Ovary (tissue), 7 donors: ENCODE measurements at regions not wholly inside any gene's neighbourhood (a gene's known extent, or its start where the extent isn't known, plus 50 kb on each side); places are given as distances from the start of the nearest gene placed in this dataset.
A peak's percentile ranks its signal among the peaks of the same experiment; 100 is the strongest.

Experiments used
- DNase-seq, 5 donors: peaks; one replicate each; pipeline ENCODE4 v3.0.0-alpha.2; 2019 to 2020
- H3K27ac ChIP-seq, 2 donors: fragments of 200-600 bp; one replicate each; pipeline versions ENCODE4 v1.5.1 to v1.8.0; 2019 to 2022
- H3K27me3 ChIP-seq: fragments of 200-600 bp; one replicate; pipeline ENCODE4 v1.8.0; 2022
- H3K36me3 ChIP-seq: fragments of 200-600 bp; sonication (generic); one replicate; pipeline ENCODE4 v1.5.1; 2019
- H3K4me1 ChIP-seq: one replicate; pipeline ENCODE4 v1.8.1; 2013; ENCODE audit warnings: mild to moderate bottlenecking, moderate library complexity; ENCODE audit not compliant: insufficient read depth
- H3K4me3 ChIP-seq: fragments of 200-600 bp; sonication (generic); one replicate; pipeline ENCODE4 v1.5.1; 2017
- H3K9me3 ChIP-seq, 2 donors: fragments of 200-600 bp in 1 of 2; sonication (generic) in 1 of 2; one replicate each; pipeline versions ENCODE4 v1.5.1 to v1.8.1; 2013 to 2019; ENCODE audit warnings: mild to moderate bottlenecking in 1 of 2, moderate library complexity in 1 of 2
- EP300 ChIP-seq: sonication (generic); formaldehyde crosslinking; IDR thresholded peaks from one replicate; pipeline ENCODE4 v1.6.1; 2017; ENCODE audit warnings: antibody characterized with exemption
- POLR2A ChIP-seq: fragments of 450-650 bp; IDR thresholded peaks from one replicate; pipeline ENCODE4 v1.6.1; 2017; ENCODE audit warnings: antibody characterized with exemption, mild to moderate bottlenecking, moderate library complexity
- WGBS, 3 donors: extraction: QIAGEN DNeasy Blood & Tissue Kit in 1 of 3; methylation state at CpG; one replicate each; pipeline versions ENCODE4 v1.1.5 to v1.1.7; 2013 to 2017; 5-methylcytosine and 5-hydroxymethylcytosine counted together
- intact Hi-C, 4 donors: fragments of 100-400 bp; cut with DNase I; formaldehyde crosslinking; loops; one replicate each; pipeline versions ENCODE4 v1.11.0 to v1.15.1; 2022 to 2023
- TF ChIP-seq, protein P1 (sequence below), 3 donors: fragments of 450-650 bp in 2 of 3; fragments of 200-600 bp in 1 of 3; IDR thresholded peaks; one replicate each; pipeline versions ENCODE4 v1.5.1 to v1.8.0; 2016 to 2022; ENCODE audit warnings: antibody characterized with exemption in 3 of 3, mild to moderate bottlenecking in 1 of 3
- donor health status: DM: no; HTN: no; CAD: no; lungs with moderate emphysema.
- donor health status: DM: no; HTN: no; CAD: no.
- donor health status: Bipolar disorder and iron deficiency.
- donor health status: DM: no; HTN: no; CAD: no.
- donor health status: DM: yes; HTN: yes; CAD: no.

GRCh38 chr3:159897331-159898075 lies 91.1 kb upstream of the IL12A start:
- DNase-seq = peak in 2 of 5 donors; percentile 21 to 39
- no peaks in the 10 kb centered on the region for H3K9me3 ChIP-seq
- whole genome bisulfite sequencing, 3 donors = 8 to 12% (median 8%) methylated on average over 5 of the region's 5 CpGs
- H3K4me3 ChIP-seq = no peak overlapping the region
- H3K4me1 ChIP-seq = peaks cover 6% of the 10 kb centered on the region
- TF ChIP-seq, protein P1, sequence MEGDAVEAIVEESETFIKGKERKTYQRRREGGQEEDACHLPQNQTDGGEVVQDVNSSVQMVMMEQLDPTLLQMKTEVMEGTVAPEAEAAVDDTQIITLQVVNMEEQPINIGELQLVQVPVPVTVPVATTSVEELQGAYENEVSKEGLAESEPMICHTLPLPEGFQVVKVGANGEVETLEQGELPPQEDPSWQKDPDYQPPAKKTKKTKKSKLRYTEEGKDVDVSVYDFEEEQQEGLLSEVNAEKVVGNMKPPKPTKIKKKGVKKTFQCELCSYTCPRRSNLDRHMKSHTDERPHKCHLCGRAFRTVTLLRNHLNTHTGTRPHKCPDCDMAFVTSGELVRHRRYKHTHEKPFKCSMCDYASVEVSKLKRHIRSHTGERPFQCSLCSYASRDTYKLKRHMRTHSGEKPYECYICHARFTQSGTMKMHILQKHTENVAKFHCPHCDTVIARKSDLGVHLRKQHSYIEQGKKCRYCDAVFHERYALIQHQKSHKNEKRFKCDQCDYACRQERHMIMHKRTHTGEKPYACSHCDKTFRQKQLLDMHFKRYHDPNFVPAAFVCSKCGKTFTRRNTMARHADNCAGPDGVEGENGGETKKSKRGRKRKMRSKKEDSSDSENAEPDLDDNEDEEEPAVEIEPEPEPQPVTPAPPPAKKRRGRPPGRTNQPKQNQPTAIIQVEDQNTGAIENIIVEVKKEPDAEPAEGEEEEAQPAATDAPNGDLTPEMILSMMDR (IDR thresholded peaks at IDR 0.05) = no peak
- TF ChIP-seq POLR2A (no peak), EP300 (no peak)
- peak overlapping the region in 1 of 2 donors; percentile 61 for H3K27ac ChIP-seq
- no peaks in the 10 kb centered on the region for H3K27me3 ChIP-seq
- intact Hi-C loops = loop anchor here in 1 of 4 donors (10.0 kb wide), 1 partner anchor 97 kb away; no protein-coding TSS in a partner anchor
- no peaks in the 10 kb centered on the region for H3K36me3 ChIP-seq

DNA sequence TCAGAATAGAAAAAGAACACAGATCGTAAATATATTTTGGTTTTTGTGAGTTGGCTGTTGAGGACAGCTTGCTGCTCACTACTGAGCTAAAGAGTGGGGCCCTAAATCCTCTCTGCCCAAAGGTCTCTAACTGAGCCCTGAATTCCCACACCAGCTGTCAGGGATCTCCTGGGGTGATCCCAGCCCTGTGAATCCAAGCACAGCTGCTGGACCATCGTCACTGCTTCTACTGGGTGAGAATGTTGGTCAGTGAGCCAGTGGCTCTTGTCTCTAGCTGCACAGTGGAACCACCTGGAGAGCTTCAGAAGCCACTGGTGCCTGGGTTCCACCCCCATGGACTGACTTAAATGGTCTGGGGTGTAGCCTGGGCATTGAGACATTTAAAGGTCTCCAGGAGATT lies 90.5 kb upstream of the IL12A start:
- 22 to 48% (median 47%) methylated on average over 2 of the region's 2 CpGs for WGBS, 3 donors
- H3K4me1 ChIP-seq = peaks cover 6% of the 10 kb centered on the region
- no peaks in the 10 kb centered on the region for H3K36me3 ChIP-seq
- intact Hi-C loops = loop anchor here in 1 of 4 donors (10.0 kb wide), 1 partner anchor 97 kb away; no protein-coding TSS in a partner anchor
- H3K4me3 ChIP-seq = no peak overlapping the region
- no peak for DNase-seq
- no peaks in the 10 kb centered on the region for H3K27me3 ChIP-seq
- TF ChIP-seq EP300 (no peak), POLR2A (no peak)
- TF ChIP-seq, protein P1 (IDR thresholded peaks at IDR 0.05) = no peak
- no peaks in the 10 kb centered on the region for H3K9me3 ChIP-seq
- peak overlapping the region in 1 of 2 donors; percentile 61 for H3K27ac ChIP-seq

GRCh38 chr3:159899166-159899565 lies 89.5 kb upstream of the IL12A start:
- Histone ChIP-seq H3K27me3 (no peaks in the 10 kb centered on the region), H3K4me3 (no peak overlapping the region), H3K4me1 (peaks cover 6% of the 10 kb centered on the region), H3K36me3 (no peaks in the 10 kb centered on the region), H3K9me3 (no peaks in the 10 kb centered on the region), H3K27ac (no peak overlapping the region)
- intact Hi-C loops = loop anchor here in 1 of 4 donors (10.0 kb wide), 1 partner anchor 96 kb away; no protein-coding TSS in a partner anchor
- TF ChIP-seq EP300 = no peak
- no peak for TF ChIP-seq POLR2A
- TF ChIP-seq, protein P1 (IDR thresholded peaks at IDR 0.05) = no peak
- 98 to 100% (median 100%) methylated on average over 1 of the region's 1 CpG for WGBS, 3 donors
- DNase-seq = no peak

DNA sequence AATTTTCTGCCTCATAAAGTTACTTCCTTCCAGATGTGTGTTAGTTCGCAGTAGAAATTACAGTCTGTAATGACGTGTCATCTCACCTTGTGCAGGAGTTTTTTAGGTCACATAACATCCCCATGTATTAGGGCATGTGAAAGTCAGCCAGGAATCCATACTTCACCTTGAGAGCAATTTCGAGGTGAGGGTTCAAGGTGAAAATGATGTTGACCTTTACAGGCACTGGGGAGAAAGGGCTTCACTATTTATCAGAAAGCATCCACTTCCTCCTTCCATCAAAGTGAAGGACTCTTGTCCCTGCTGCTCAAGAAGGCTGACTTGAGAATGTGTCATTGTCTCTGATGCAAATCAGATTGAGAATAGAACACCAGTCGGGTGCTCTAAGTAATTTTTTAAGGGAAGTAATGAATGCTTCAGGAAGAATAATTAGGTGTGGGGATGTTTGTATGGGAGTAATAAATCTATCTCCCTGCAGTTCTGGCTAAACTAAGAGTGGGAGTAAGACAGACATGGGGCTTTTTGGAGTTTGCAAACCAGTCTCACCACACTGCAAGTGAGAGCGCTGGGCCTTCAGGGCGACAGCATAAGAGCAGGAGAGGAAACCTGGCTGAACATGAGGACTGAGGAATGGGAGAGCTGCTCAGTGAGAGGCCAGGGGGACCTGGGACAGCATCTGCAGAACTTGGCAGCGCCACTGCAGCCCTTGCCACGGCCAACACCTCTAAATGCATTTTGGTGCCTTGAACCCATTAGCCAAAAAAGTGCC lies 85.9 kb upstream of the IL12A start:
- peaks cover 4% of the 10 kb centered on the region for H3K4me1 ChIP-seq
- TF ChIP-seq, protein P1 (IDR thresholded peaks at IDR 0.05) = no peak
- no peak for TF ChIP-seq POLR2A
- no peak for TF ChIP-seq EP300
- no peaks in the 10 kb centered on the region for H3K27me3 ChIP-seq
- H3K27ac ChIP-seq = no peak overlapping the region
- DNase-seq = no peak
- WGBS, 3 donors = 80 to 82% (median 81%) methylated on average over 8 of the region's 8 CpGs
- no peak overlapping the region for H3K4me3 ChIP-seq
- intact Hi-C loops = no loop called here
- H3K9me3 ChIP-seq = no peaks in the 10 kb centered on the region
- H3K36me3 ChIP-seq = no peaks in the 10 kb centered on the region
